HepG2 (cell line): ENCODE measurements at regions not wholly inside any gene's neighbourhood (a gene's known extent, or its start where the extent isn't known, plus 50 kb on each side); places are given as distances from the start of the nearest gene placed in this dataset.

ENCODE experiments used
- ARHGAP35 ChIP-seq: sonication (generic); formaldehyde crosslinking; IDR thresholded peaks from 2 replicates; pipeline ENCODE4 v1.9.0; 2022; ENCODE audit warnings: mild to moderate bottlenecking, inconsistent platforms, moderate library complexity, missing genetic modification reagents, borderline replicate concordance
- CENPT ChIP-seq: sonication (generic); formaldehyde crosslinking; IDR thresholded peaks from 2 replicates; pipeline ENCODE4 v1.8.0; 2022; ENCODE audit warnings: low read depth, mild to moderate bottlenecking, moderate library complexity, missing genetic modification reagents
- E2F1 ChIP-seq: sonication (generic); formaldehyde crosslinking; IDR thresholded peaks from 2 replicates; pipeline ENCODE4 v1.5.0; 2020; ENCODE audit warnings: missing genetic modification reagents
- FOSL1 ChIP-seq: sonication (generic); formaldehyde crosslinking; IDR thresholded peaks from 2 replicates; pipeline ENCODE4 v1.9.0; 2021; ENCODE audit warnings: missing genetic modification reagents, borderline replicate concordance
- FOXP1 ChIP-seq, 2 experiments: fragments of 450-650 bp in 1 of 2; IDR thresholded peaks; 2 replicates each; pipeline ENCODE4 v1.6.1; 2017 to 2018; ENCODE audit warnings: antibody characterized with exemption in 1 of 2
- HMG20A ChIP-seq: IDR thresholded peaks from 2 replicates; pipeline ENCODE4 v1.6.1; 2016; ENCODE audit warnings: borderline replicate concordance
- SMC3 ChIP-seq: IDR thresholded peaks from 2 replicates; pipeline ENCODE4 v1.6.1; 2011; ENCODE audit warnings: low read length, improper control_type of control experiment
- STAT5B ChIP-seq: sonication (generic); formaldehyde crosslinking; IDR thresholded peaks from 2 replicates; pipeline ENCODE4 v1.4.0; 2020; ENCODE audit warnings: missing genetic modification reagents
- ZBTB1 ChIP-seq: sonication (generic); formaldehyde crosslinking; IDR thresholded peaks from 2 replicates; pipeline ENCODE4 v1.4.0; 2020; ENCODE audit warnings: missing genetic modification reagents, borderline replicate concordance
- ZMYM3 ChIP-seq: sonication (generic); formaldehyde crosslinking; IDR thresholded peaks from 2 replicates; pipeline ENCODE4 v1.5.1; 2020; ENCODE audit warnings: mild to moderate bottlenecking, missing genetic modification reagents
- ZNF207 ChIP-seq: fragments of 450-650 bp; IDR thresholded peaks from 2 replicates; pipeline ENCODE4 v1.6.1; 2016; ENCODE audit warnings: antibody characterized with exemption, borderline replicate concordance
- ZNF232 ChIP-seq: sonication (generic); formaldehyde crosslinking; IDR thresholded peaks from 2 replicates; pipeline ENCODE4 v1.4.0; 2020; ENCODE audit warnings: missing genetic modification reagents, borderline replicate concordance
- TF ChIP-seq, protein P1 (sequence below): sonication (generic); formaldehyde crosslinking; IDR thresholded peaks from 2 replicates; pipeline ENCODE4 v1.4.0; 2020; ENCODE audit warnings: missing genetic modification reagents

- no peak for TF ChIP-seq STAT5B
- no peak for TF ChIP-seq SMC3
- TF ChIP-seq FOSL1 (CRISPR knock-in tag), result no peak
- TF ChIP-seq, protein P1, sequence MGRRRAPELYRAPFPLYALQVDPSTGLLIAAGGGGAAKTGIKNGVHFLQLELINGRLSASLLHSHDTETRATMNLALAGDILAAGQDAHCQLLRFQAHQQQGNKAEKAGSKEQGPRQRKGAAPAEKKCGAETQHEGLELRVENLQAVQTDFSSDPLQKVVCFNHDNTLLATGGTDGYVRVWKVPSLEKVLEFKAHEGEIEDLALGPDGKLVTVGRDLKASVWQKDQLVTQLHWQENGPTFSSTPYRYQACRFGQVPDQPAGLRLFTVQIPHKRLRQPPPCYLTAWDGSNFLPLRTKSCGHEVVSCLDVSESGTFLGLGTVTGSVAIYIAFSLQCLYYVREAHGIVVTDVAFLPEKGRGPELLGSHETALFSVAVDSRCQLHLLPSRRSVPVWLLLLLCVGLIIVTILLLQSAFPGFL, result no peak
- no peak for TF ChIP-seq ZBTB1 (CRISPR knock-in tag)
- no peak for TF ChIP-seq E2F1
- no peak for TF ChIP-seq ARHGAP35 (CRISPR knock-in tag)
- no peak for TF ChIP-seq ZNF207
- TF ChIP-seq CENPT (CRISPR knock-in tag), result no peak
- no peak for TF ChIP-seq ZNF232 (CRISPR knock-in tag)
- no peak for TF ChIP-seq FOXP1 (IDR thresholded peaks at IDR 0.05)
- no peak for TF ChIP-seq FOXP1 (CRISPR knock-in tag; IDR thresholded peaks at IDR 0.05)
- no peak for TF ChIP-seq ZMYM3 (CRISPR knock-in tag)
- no peak for TF ChIP-seq HMG20A (CRISPR knock-in tag)
Measured at GRCh38 chr7:41566581-41566980, 136.3 kb downstream of the INHBA start.
